CD4-positive, alpha-beta T cell treated with Interleukin-17A for 4 hours (primary cell): ENCODE measurements at regions not wholly inside any gene's neighbourhood (a gene's known extent, or its start where the extent isn't known, plus 50 kb on each side); places are given as distances from the start of the nearest gene placed in this dataset.
"Not testable (repeated sequence)": the region's sequence is repeated elsewhere in the genome, so short reads cannot be mapped to it uniquely, and the experiment has no call there.

ENCODE experiments used
- DNase-seq: peaks from one replicate; pipeline ENCODE4 v3.0.0-alpha.2; 2020; ENCODE audit warnings: mixed read lengths

DNA sequence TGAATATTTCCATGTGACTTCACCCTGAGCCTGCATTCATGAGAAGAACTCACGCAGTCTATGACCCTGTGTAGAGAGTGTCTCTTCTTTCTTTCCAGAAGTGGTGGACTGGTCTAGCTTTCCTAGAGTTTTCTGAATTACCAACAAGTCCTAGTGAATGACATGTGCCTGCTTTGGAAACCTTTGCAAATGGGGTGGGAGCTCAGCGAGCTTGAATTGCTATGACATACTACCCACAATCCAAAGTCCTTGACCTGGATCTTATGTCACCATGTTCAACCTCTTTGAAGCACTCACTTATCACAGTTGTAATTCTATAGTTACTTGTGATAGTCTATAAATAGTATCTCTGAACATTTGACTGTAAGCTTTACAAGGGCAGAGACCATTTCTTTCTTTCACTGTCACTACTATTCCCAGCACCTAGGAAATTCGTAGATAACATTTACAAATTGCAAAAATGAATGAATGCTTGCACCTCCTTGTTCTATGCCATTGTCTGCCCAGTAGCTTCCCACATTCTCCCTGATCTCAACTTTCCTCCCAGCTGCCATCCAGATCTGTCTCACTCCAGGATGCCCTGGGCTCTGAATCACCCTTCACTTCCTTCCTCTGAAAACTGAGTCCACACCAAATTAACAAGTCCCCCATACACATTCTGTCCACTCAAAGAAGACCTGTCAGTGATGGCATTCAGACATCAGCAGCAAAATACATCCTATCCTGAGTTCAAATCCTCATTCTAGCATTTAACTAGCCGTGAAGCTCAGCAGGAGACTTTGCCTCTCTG, 201.9 kb upstream of the SESN3 start:
- DNase-seq: no peak

DNA sequence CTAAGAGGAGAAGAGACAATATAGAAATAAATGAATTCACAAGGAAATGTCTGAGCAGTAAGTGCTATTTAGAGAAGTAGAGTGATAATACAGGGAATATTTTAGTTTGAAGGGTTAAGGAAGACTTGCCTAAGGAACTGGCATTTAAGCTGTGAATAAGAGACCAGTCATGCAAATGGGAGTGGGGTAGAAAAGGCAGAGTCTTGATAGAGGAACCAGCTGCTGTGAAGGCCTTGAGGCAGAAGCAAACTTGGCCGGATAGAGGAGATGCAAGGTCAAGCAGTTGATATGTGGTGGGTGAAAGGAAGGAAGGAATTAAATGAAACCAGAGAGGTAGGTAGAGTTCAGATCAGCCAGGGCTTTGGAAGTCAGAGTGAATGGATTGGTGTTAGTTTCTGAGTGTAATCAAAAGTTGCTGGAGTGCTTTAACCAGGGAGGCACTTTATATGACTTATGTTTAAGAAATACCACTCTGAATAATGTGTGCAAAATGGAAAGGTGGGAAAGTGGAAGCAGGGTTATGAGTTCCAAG, 198.4 kb upstream of the SESN3 start:
- no peak for DNase-seq

DNA sequence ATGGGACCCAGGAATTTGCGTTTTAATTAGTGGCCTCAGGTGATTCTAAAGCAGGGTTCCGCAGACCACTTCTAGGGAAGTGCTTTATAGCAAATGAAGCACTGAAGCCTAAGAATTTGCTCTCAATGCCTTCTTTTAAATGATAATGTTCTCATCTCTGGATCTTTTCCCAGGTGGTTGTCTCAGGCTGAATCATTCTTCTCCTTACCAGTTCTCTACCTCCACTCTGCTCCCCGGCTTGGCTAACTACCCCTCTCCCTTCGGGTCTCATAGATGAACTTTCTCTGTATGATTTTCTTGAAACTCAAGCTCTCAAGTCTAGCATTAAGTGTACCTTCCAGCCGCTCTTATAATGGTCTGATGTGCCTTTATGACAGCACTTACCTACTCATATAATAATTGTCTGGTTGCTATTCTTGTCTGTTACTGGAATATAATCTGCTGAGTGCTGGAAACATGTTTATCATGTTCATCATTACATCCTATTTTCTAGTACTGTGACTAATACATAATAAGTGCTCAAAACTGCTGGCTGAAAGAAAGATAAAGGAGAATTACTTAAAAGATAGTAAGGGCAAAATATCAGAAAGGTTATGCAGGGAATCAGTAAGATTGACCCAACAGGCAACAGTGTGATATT, 195.9 kb upstream of the SESN3 start:
- DNase-seq: no peak

DNA sequence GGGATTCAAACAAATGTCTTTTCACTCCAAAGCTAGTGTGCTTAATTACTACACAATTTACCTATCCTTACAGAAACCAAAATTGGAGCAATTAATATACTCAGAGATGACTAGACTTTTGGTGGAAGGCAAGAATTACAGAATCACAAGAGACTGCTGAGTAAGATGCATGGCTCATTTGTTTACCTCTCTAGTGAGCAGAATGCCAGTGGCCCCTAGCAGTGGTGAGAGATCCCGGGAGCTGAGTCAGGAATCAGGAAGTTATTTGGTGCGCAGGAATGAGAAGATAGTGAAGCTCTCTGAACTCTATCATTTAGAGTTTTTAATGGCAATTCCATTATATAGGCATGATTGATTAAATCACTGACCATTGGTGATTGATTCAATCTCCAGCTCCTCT, 188.9 kb upstream of the SESN3 start:
- DNase-seq: no peak

DNA sequence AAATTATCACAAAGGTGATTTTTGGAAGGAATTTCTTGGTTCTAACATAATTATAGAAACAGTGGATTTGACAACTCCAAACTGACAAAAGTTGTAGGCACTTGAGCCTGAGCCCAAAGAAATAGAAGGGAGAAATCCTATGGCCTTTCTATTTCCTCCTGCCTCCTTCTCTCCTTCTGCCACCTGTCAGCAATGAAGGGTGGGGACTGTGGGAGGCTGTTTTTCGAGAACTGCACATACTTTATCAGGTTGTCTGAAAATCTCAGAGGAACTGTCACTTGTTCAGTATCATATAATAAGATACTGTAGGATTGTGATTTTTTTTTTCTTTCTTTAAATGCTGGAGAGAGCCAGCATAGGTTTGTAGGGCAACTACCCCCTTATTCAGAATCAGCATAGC, 187.9 kb upstream of the SESN3 start:
- no peak for DNase-seq

DNA sequence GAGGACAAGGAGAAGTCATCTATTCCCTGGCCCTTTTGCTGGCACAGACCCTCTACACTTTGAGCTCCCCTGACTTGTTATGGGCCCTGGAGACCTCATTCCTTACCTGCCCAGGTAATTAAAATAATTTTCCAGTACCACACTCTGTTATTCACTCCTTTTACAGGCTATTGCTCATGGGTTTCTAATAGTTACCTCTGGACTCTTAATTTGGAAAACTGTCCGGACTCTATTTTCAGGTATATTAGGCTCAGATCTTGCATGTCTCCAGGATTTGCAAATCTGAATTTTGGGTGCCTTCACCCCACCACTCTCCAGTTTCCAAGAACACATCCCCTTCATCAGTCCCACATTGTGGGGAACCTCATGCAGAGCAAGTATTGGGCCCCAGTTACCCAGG, 186.8 kb upstream of the SESN3 start:
- no peak for DNase-seq

DNA sequence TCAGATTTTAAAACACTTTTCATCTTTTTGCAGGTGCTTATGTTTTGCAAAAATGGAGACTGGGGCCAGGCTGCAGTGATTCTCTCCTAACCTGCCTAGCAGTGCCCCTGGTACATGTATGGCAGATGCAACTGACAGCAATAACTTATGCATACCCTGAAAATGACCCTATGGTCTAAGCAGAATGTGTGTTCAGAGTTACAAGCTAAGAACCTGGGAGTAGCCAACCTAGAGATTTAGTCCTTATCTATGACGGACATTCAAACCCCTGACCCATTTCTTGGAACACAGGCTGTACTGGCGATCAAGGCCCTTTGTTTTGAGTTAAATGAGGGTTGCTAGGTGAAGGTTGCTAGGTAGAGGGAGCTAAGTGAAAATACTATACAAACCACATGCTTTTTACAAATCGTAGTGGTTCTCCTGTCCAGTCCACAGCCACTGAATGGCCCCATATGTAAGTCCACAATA, 184.9 kb upstream of the SESN3 start:
- DNase-seq: no peak

DNA sequence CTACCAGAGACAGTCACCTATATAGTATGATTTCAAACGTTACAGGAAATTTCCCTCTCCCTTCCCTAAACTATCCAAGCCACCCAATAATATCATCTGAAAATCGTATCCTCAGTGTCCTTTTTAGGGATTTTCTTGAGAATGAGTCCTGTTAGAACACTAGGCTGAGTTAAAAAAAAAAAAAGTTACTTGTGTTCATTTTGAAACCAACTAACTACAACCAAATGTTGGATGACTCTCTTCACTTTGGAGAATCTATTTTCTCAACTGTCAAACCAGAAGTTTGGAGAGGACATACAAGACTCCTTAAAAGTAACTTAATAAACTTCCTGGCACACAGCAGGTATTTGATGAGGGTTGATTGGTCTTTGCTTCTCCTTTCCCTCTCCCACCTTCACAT, 183.2 kb upstream of the SESN3 start:
- no peak for DNase-seq

DNA sequence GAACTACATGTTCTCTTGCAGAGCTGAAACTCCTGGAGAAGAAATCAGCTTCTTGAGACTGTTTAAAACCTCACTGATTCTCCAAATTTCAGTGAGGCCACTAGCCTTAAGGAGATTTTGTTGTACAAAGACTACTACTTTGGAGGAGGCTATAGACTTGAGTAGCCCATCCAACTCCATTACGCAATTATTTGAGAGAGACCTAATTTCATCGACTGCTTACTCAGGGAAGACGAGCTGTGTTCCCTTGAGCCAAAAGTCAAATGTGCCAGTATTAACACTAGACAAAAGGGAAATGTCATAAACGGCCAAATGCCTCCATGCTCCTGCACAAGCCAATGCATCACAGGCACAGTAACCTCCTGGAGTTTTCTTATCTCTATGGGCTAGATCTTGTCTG, 182.8 kb upstream of the SESN3 start:
- no peak for DNase-seq

DNA sequence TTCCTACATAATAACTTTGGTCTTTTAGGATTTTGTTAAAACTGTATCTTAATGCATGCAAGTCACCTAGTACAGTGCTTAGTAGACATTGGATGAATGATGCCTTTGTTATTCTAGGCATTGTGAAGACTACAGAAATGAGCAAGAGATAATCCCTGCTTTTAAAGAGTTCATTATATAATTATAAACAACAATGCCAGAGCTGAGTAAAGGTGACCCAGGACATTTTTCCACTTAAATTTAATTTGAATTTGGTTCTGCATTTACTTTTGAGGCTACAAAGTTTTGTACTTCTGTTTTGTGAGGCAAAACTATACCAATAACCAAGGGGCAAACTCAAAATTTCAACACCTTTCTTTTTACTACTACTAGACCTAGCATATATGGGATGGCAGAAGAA, 182.0 kb upstream of the SESN3 start:
- DNase-seq: no peak

DNA sequence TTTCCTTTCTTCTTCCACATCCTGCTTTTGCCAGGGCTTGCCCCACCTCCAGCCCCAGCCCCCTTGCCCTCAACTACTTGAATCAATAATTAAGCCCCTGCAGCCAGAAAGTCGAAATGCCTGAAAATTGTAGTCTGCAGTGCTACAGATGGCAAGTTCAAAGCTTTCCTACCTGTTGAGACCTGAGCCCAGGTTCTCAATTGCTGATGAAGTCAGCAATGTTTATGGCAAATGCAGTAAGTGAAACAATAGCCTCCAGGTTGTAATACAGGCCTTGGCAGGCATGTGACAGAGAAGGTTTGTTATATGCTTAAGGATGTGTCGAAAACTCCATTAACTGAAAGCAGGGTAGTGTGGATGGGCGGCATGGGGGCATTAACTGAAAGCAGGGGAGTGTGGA, 181.1 kb upstream of the SESN3 start:
- no peak for DNase-seq

DNA sequence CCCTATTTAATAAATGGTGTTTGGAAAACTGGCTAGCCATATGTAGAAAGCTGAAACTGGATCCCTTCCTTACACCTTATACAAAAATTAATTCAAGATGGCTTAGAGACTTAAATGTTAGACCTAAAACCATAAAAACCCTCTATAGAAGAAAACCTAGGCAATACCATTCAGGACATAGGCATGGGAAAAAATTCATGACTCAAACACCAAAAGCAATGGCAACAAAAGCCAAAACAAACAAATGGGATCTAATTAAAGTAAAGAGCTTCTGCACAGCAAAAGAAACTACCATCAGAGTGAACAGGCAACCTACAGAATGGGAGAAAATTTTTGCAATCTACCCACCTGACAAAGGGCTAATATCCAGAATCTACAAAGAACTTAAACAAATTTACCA, 179.7 kb upstream of the SESN3 start:
- not testable (repeated sequence) for DNase-seq

DNA sequence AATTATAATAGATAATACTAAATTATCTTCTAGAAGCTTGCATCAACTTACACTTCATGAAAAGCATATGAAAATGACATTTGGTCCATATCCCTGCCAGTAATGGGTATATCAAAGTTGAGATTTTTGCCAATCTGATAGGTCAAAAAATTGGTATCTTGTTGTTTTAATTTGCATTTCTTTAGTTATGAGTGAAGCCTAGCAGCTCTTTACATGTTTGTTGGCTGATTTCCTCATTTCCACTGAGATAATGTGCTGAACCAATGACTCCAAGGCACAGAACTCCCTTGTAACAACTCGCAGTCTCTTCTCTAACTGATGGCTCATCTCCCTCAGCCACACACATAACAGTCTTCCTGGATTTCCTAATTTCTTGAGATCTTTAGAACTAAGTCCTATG, 175.3 kb upstream of the SESN3 start:
- no peak for DNase-seq

DNA sequence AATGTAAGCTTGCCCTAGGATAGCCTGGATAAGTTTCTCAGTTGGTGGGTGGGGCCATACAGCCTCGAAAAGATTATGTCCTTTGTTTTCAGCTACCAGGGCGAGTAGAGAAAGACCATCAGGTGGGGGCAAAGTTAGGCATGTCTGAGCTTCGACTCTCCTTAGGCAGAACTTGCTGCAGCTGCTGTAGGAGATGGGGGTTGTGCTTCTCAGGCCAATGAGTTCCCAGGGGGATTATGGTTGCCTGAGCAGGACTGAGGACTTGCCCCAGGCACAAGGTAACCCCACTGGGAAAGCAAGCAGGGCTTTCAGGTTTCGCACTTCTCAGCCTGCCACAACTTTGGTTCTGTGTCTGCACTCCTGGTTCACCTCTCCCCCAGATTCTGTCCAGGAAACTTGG, 173.4 kb upstream of the SESN3 start:
- DNase-seq: no peak

DNA sequence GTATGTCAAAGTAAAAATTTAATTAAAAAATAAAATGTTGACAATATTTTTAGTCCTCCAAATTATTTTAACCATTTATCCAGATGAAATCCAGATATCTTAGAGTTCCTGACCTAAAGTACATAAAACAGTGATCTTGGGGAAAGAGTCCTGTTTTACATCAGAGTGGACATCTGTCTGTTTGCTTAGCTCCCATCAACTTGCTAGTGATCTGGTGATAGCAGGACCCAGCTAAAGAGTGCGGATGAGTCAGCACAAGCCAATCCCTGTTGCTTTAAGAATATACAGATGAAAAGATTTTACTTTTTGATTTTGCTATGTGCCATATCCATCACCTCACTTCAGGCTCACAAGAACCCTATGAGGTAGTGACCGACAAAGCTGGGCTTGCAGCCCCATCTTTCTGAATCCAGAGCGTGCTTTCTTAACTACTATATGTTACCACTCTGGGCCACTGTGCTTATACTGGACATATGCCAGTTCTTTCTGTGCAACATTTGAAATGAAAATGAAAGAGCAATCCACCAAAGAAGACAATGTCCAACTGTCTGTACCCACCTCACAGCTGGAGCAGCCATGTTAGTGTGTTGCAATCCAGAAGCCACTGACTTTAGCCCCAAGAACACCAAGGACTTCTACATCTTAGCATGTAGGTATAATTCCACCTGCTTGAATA, 167.6 kb upstream of the SESN3 start:
- no peak for DNase-seq

DNA sequence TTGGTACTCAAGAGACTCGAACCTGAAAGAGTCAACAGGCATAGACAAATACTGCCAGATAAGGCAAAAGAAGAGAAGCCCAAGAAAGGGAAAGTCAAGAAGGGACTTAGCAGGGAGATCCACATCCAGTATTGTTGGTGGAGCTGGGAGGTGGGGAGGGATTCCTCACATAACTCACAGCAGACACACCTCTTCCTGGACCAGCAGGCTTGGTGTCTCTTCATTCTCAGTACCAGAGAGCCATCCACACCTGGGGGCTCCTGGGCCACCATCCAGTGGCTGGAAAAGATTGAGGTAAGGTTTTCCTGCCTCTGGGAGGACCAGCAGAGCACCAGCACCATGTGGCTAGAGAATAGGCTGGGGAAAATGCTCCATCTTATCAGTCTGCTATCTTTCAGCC, 161.6 kb upstream of the SESN3 start:
- DNase-seq: no peak

DNA sequence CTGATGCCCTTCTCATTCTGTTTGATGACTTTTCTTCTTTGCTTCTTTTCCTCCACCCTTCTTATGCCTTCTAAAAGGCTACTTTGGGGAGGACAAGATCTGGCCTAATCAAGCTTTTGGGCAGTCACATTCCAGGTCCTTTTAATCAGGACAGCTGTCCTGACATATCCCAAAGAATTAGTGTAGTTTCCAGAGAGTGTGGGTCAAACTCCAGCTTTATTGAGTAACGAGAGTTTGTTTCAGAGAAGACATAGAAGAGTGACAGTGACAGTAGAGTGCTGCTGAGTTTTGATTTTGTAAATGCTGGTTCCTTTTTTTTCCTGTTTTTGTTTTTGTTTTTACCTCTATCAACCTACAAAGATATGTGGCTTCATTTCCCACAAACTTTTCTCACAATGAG, 158.4 kb upstream of the SESN3 start:
- no peak for DNase-seq

DNA sequence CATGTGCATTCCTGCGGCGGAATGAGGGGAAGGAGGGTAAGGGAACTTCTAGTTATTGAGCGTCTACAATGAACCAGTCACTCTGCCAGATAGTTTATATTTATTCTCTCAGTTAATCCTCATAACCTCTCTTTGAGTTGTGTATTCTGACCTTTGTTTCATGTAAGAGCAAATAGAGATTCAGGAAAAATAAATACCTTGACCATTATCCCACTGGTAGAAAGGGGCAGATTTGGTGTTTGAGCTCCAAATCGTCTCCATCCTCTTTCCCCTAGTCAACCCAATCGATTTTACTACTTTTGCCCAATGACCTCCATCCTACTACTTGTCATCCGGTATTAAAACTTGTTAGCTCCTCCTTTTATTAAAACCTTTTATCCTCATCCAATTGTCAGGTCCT, 157.1 kb upstream of the SESN3 start:
- no peak for DNase-seq

DNA sequence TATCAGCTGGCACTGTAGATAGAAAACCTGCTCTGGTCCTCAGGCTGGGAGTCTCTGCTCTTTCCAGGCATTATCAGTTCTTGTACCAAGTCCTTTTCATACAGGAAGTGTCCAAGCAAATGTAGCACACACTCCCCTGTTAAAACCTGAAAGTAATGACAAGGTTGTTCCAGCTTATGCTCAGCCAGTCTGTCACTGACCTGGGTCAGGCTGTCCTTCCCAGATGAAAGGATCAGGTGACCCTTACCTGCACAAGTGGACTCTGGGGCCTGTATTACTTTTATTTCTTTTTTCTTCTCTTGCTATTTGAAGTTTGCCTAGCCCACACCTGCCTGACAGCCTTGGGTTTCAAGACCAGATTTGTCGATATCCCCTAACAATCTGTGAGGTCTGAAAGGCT, 156.3 kb upstream of the SESN3 start:
- no peak for DNase-seq

DNA sequence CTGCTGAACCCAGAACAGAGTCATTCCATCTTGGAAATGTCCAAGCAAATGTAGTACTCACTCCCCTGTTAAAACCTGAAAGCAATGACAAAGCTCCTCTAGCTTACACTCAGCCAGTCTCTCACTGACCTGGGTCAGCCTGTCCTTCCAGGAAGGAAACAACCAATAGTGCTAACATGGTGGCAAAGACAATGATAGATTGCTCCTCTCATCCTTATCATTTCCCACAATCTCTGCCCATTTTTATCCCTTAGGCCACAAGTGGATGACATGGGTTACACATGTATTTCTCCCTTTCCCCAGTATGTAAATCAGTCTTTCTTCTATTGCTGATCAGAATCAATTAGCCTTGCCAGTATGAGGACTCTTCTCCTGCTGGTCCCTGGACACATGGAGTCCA, 154.6 kb upstream of the SESN3 start:
- DNase-seq: no peak

DNA sequence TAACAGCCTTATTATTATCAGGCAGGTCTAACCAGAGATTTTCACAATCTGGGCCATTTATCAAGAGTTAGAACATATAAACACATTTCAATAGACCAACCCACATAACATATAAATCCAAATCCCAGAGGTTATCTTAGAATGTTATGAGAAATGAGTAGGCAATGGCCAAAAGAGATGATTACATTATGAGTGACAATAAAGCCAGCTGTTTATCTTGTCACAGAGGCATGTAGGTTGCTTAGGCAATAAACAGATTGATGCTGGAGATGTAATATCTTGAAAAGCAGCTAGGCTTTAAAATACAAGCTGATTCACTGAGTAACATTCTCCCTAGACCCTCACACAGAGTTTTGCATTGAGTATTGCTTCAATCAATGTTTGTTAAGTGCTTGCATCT, 148.5 kb upstream of the SESN3 start:
- DNase-seq: no peak

DNA sequence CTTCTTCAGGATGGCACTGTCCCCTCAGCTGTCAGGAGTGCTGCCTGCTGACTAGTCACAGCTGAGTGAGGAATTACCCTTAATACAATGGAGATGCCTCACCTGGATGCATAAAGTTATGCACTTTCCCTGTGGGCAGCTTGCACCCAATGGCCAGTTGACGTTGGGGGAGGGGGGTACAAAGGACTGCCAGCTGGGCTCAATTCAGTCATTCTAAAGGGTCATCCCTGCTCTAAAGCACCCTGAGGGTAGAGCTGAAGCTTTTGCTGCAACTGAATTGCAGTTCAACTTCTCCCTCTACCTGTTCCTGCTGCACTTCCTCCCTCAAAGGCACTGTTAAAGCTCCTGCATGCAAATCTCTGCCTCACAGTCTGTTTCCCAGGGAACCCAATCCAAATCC, 147.8 kb upstream of the SESN3 start:
- no peak for DNase-seq

DNA sequence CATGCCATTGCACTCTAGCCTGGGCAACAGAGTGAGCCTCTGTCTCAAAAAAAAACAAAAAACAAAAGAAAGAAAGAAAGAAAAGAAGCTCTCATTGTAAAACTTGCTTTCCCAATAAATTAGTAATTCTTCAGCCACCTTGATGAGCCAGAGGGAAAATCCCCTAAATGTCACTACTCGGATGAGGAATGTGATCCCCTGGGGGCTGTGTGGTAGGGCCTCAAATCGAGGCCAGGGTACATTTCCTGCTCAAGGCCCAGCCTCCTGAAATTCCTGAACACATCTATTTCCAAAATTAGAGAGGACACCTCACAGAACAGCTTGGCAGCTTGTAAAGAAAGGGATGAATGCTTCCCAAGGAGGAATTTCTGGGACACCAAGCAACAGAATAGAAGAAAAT, 147.1 kb upstream of the SESN3 start:
- DNase-seq: no peak

DNA sequence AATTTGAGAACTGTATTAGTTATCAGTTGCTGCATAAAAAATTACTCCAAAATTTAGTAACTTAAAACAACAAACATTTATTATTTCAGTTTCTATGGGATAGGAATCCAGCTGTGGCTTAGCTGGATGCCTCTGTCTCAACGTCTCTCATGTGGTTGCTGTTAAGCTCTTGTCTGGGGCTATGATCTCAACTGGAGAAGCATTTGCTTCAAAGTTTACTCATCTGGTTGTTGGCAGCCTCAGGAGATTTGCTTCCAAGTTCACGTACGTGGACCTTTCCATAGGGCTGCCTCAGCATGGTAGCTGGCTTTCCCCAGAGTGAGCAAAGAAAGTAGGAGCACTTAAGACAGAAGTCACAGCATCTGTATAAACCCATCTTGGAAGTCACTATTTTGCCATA, 144.9 kb upstream of the SESN3 start:
- no peak for DNase-seq
